ENCODE measurements at regions not wholly inside any gene's neighbourhood (a gene's known extent, or its start where the extent isn't known, plus 50 kb on each side); places are given as distances from the start of the nearest gene placed in this dataset.

GRCh38 chr14:89056394-89056793, 231.9 kb downstream of the TTC8 start:
- no peak for DNase-seq (ENCODE audit: low spot score)
- no peak for TF ChIP-seq CTCF (IDR thresholded peaks at IDR 0.05)
- ATAC-seq (ENCODE audit: low FRiP score): no peak

- ATAC-seq (ENCODE audit: low FRiP score) (no peak), DNase-seq (ENCODE audit: low spot score) (no peak)
- TF ChIP-seq CTCF (IDR thresholded peaks at IDR 0.05): no peak
These were observed 234.2 kb downstream of the TTC8 start for GRCh38 chr14:89058697-89059096.

GRCh38 chr14:89060191-89060590, 235.7 kb downstream of the TTC8 start:
- TF ChIP-seq CTCF (IDR thresholded peaks at IDR 0.05): no peak
- ATAC-seq (ENCODE audit: low FRiP score) (no peak), DNase-seq (ENCODE audit: low spot score) (no peak)

GRCh38 chr14:89061696-89062095, 237.2 kb downstream of the TTC8 start:
- DNase-seq (ENCODE audit: low spot score) (no peak), ATAC-seq (ENCODE audit: low FRiP score) (no peak)
- no peak for TF ChIP-seq CTCF (IDR thresholded peaks at IDR 0.05)

- TF ChIP-seq CTCF (IDR thresholded peaks at IDR 0.05): no peak
- no peak for ATAC-seq (ENCODE audit: low FRiP score)
- DNase-seq (ENCODE audit: low spot score): no peak
These were observed 241.4 kb downstream of the TTC8 start for GRCh38 chr14:89065879-89066278.

- no peak for ATAC-seq (ENCODE audit: low FRiP score)
- TF ChIP-seq CTCF (IDR thresholded peaks at IDR 0.05): no peak
- DNase-seq (ENCODE audit: low spot score): no peak
These were observed 243.0 kb downstream of the TTC8 start for GRCh38 chr14:89067293-89067972.

GRCh38 chr14:89078021-89078795, 253.8 kb downstream of the TTC8 start:
- ATAC-seq (ENCODE audit: low FRiP score) (no peak), DNase-seq (ENCODE audit: low spot score) (no peak)
- TF ChIP-seq CTCF (IDR thresholded peaks at IDR 0.05): no peak
